Upper lobe of left lung (tissue), 6 donors: ENCODE measurements at regions not wholly inside any gene's neighbourhood (a gene's known extent, or its start where the extent isn't known, plus 50 kb on each side); places are given as distances from the start of the nearest gene placed in this dataset.

Experiments
- ATAC-seq, 2 donors: fragments of 200-7000 bp; cut with Tn5 transposase; one replicate each; pipeline ENCODE4 v1.9.1; 2022; ENCODE audit warnings: mild to moderate bottlenecking in 2 of 2, moderate library complexity in 2 of 2; ENCODE audit not compliant: low FRiP score in 2 of 2
- DNase-seq, 2 donors: peaks; one replicate each; pipeline ENCODE4 v3.0.0-alpha.2; 2019 to 2020
- H3K27ac ChIP-seq, 4 donors: fragments of 200-600 bp; sonication (generic); one replicate each; pipeline ENCODE4 v1.5.1; 2016 to 2019
- H3K27me3 ChIP-seq, 4 donors: fragments of 200-600 bp; sonication (generic); one replicate each; pipeline ENCODE4 v1.5.1; 2017 to 2019
- H3K36me3 ChIP-seq, 4 donors: fragments of 200-600 bp; sonication (generic); one replicate each; pipeline ENCODE4 v1.5.1; 2016 to 2019
- H3K4me1 ChIP-seq, 4 donors: fragments of 200-600 bp; sonication (generic); one replicate each; pipeline ENCODE4 v1.5.1; 2018 to 2019
- H3K4me3 ChIP-seq, 4 donors: fragments of 200-600 bp; sonication (generic); one replicate each; pipeline ENCODE4 v1.5.1; 2017 to 2019; ENCODE audit warnings: mild to moderate bottlenecking in 2 of 4, moderate library complexity in 1 of 4
- H3K9me3 ChIP-seq, 4 donors: fragments of 200-600 bp; sonication (generic); one replicate each; pipeline ENCODE4 v1.5.1; 2018 to 2019
- EP300 ChIP-seq, 4 donors: sonication (generic); formaldehyde crosslinking; IDR thresholded peaks; one replicate each; pipeline ENCODE4 v1.5.1; 2017; ENCODE audit warnings: antibody characterized with exemption in 4 of 4, control low read depth in 2 of 4
- POLR2A ChIP-seq, 4 donors: fragments of 450-650 bp; IDR thresholded peaks; one replicate each; pipeline ENCODE4 v1.5.1; 2016 to 2017; ENCODE audit warnings: antibody characterized with exemption in 4 of 4, mild to moderate bottlenecking in 2 of 4
- POLR2AphosphoS5 ChIP-seq, 2 donors: sonication (generic); formaldehyde crosslinking; IDR thresholded peaks; one replicate each; pipeline ENCODE4 v1.5.1; 2017; ENCODE audit warnings: antibody characterized with exemption in 2 of 2
- WGBS, 2 donors: methylation state at CpG; one replicate each; pipeline ENCODE4 v1.1.5; 2017 to 2018; 5-methylcytosine and 5-hydroxymethylcytosine counted together
- TF ChIP-seq, protein P1 (sequence below), 6 experiments: fragments of 450-650 bp in 4 of 6; fragments of 200-600 bp in 2 of 6; sonication (generic) in 2 of 6; IDR thresholded peaks; one replicate each; pipeline ENCODE4 v1.5.1; 2016 to 2019; ENCODE audit warnings: antibody characterized with exemption in 6 of 6
- donor health status: DM: no; HTN: no; CAD: no; lungs with moderate emphysema.
- donor health status: DM: no; HTN: yes; CAD: no; lungs with severe emphysema.

DNA sequence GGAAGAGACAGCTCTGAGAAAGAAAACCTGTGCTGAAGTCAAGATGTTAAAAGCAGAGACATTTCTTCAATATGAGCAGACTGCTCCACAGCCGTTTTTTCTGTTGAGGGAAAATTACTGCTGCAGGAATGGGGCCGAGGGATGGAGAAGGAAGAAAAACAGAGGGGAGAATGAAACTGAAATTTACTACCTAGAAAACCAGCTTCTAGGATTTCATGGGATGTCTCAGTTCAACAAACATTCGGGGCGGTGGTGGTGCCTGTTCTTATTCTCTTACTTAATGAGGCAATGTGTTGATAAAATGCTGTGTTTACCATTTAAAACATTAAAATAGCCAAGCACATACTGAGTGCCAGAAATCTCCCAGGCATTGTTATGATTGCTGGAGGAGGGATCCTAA is 557.1 kb upstream of the MEX3C start:
- H3K36me3 ChIP-seq = no peaks in the 10 kb centered on the region
- no peaks in the 10 kb centered on the region for H3K9me3 ChIP-seq
- TF ChIP-seq, protein P1, sequence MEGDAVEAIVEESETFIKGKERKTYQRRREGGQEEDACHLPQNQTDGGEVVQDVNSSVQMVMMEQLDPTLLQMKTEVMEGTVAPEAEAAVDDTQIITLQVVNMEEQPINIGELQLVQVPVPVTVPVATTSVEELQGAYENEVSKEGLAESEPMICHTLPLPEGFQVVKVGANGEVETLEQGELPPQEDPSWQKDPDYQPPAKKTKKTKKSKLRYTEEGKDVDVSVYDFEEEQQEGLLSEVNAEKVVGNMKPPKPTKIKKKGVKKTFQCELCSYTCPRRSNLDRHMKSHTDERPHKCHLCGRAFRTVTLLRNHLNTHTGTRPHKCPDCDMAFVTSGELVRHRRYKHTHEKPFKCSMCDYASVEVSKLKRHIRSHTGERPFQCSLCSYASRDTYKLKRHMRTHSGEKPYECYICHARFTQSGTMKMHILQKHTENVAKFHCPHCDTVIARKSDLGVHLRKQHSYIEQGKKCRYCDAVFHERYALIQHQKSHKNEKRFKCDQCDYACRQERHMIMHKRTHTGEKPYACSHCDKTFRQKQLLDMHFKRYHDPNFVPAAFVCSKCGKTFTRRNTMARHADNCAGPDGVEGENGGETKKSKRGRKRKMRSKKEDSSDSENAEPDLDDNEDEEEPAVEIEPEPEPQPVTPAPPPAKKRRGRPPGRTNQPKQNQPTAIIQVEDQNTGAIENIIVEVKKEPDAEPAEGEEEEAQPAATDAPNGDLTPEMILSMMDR (IDR thresholded peaks at IDR 0.05) = no peak
- TF ChIP-seq EP300 (IDR thresholded peaks at IDR 0.05) (no peak), POLR2AphosphoS5 (IDR thresholded peaks at IDR 0.05) (no peak), POLR2A (IDR thresholded peaks at IDR 0.05) (no peak)
- no peaks in the 10 kb centered on the region for H3K27me3 ChIP-seq
- no peaks in the 10 kb centered on the region for H3K4me1 ChIP-seq
- H3K4me3 ChIP-seq = no peak overlapping the region
- H3K27ac ChIP-seq = no peak overlapping the region
- WGBS, 2 donors = 75 to 79% methylated on average over 4 of the region's 4 CpGs
- no peak for ATAC-seq
- DNase-seq = no peak

DNA sequence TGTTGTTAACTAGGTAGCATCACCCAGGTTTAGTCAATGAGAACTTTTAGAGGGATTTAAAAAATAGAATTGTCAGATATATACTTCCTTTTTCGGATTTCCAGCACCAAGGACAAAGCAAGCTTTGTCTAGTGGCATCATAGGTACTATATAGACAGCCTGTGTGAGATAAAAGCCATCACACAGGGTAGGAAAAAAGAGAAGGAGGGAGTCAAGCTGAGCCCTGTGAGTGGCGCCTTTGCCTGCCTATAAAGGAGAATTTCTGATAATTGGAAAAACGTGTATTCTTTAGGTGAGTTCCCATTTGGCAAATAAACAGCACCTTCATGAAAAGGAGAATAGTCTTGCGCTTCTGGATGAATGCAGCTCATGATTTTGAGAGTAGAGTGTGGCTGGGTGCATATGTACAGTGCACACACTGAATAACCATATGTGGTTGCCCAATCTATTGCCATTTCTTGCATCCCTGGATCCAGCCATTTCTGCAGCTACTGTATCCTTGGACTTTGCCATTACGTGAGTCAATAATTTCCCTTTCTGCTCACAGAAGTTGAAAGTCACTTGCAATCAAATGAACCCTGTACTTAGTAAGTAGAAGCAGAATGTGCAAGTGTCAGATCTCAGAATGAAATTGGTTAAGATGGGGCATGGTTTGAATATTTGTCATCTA is 559.9 kb upstream of the MEX3C start:
- TF ChIP-seq POLR2AphosphoS5 (IDR thresholded peaks at IDR 0.05) (no peak), EP300 (IDR thresholded peaks at IDR 0.05) (no peak)
- Histone ChIP-seq H3K4me1 (no peaks in the 10 kb centered on the region), H3K4me3 (no peak overlapping the region), H3K27ac (no peak overlapping the region), H3K9me3 (no peaks in the 10 kb centered on the region), H3K27me3 (no peaks in the 10 kb centered on the region), H3K36me3 (no peaks in the 10 kb centered on the region)
- no peak for DNase-seq
- WGBS, 2 donors = 75 to 77% methylated on average over 5 of the region's 5 CpGs
- no peak for ATAC-seq

DNA sequence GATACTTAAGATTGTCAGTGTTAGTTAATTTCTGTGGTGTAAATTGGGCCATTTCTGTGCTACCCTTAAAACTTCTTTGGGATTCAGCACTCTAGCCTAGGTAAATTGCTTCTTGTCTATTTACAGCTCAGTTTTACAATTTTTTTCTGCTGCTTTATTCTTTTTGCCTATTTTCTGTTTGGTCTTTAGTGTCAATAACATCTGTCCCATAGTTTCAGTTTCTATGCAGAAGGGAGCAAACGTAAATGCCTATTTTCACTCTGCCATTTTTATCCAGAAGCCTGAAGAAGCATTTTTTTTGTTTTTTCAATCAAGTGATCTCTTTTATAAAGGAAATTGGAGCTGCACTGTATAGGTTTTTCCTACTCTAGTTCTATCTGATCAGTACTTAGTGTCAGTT is 564.9 kb upstream of the MEX3C start:
- no peaks in the 10 kb centered on the region for H3K9me3 ChIP-seq
- no peak overlapping the region for H3K27ac ChIP-seq

DNA sequence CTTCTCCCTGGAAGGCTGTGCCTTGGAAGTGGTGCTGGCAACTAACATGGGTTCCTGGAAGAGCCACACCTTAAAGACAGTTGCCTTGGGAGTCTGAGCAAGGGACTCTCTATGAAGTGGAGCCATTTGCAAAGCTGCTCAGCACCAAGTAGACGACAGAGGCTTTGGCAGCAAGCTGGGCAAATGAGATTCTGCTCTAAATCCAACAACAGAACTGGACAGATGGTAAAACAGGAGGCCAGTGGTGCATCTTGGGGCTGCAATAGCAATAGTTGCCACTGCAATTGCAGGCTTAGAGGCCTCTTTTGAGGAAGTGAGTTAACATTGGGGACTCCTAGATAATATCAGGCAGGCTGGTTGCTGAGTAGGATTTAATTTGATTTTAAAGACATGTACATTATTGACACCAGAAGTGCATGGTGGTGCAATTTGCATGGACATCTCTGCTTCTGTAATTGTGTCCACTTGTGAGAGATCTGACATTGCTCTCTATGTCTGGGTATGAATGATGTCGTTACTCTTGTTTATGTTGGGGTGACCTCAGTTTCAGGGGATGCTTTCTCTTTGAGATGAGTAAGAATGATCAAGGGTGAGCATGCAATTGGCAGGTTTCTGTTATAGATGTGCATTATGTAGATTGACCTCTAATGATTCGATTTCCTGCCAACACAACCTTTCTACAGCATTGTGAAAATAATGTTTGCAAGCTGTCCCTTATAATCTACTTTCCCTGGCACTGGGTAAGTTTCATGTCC is 568.3 kb upstream of the MEX3C start:
- Histone ChIP-seq H3K4me3 (no peak overlapping the region), H3K27ac (no peak overlapping the region), H3K9me3 (no peaks in the 10 kb centered on the region), H3K36me3 (no peaks in the 10 kb centered on the region), H3K4me1 (no peaks in the 10 kb centered on the region), H3K27me3 (no peaks in the 10 kb centered on the region)
- 32 to 73% methylated on average over 2 to 3 of the region's 3 CpGs for WGBS, 2 donors
- no peak for ATAC-seq
- TF ChIP-seq, protein P1 (IDR thresholded peaks at IDR 0.05) = no peak
- TF ChIP-seq EP300 (IDR thresholded peaks at IDR 0.05) = no peak
- TF ChIP-seq POLR2A (IDR thresholded peaks at IDR 0.05) = no peak
- no peak for TF ChIP-seq POLR2AphosphoS5 (IDR thresholded peaks at IDR 0.05)
- DNase-seq = no peak

More for the DNA sequence above, 564.9 kb upstream of the MEX3C start:
- Histone ChIP-seq H3K36me3 (no peaks in the 10 kb centered on the region), H3K27me3 (no peaks in the 10 kb centered on the region), H3K4me1 (no peaks in the 10 kb centered on the region), H3K4me3 (no peak overlapping the region)
- no peak for DNase-seq
- TF ChIP-seq POLR2AphosphoS5 (IDR thresholded peaks at IDR 0.05) = no peak
- TF ChIP-seq EP300 (IDR thresholded peaks at IDR 0.05) = no peak
- TF ChIP-seq, protein P1 (IDR thresholded peaks at IDR 0.05) = no peak
- 50 to 60% methylated on average over 1 of the region's 1 CpG for WGBS, 2 donors
- no peak for ATAC-seq

DNA sequence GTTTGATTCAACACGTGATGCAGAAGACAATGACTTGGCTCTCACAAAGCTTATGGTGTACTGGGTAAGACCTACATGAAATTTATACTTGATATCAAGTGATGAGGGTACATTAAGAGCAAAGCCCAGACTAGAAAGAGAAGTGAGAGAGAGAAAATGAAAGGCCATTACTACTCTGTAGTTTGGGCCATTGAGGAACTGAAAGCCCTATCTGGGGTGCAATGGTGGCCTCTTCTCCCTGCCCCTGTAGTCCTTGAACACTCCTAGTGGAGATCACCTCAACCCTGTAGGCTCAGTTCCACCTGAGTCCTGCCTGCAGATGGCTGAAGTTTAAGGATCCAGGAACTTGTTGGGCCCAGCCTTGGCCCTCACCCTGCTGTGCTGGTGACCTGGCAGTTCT is 569.8 kb upstream of the MEX3C start:
- Histone ChIP-seq H3K27me3 (no peaks in the 10 kb centered on the region), H3K27ac (no peak overlapping the region), H3K36me3 (no peaks in the 10 kb centered on the region), H3K4me1 (no peaks in the 10 kb centered on the region), H3K4me3 (no peak overlapping the region), H3K9me3 (no peaks in the 10 kb centered on the region)
- no peak for DNase-seq
- ATAC-seq = no peak
- TF ChIP-seq POLR2A (IDR thresholded peaks at IDR 0.05) (no peak), EP300 (IDR thresholded peaks at IDR 0.05) (no peak), POLR2AphosphoS5 (IDR thresholded peaks at IDR 0.05) (no peak)
- TF ChIP-seq, protein P1 (IDR thresholded peaks at IDR 0.05) = no peak
- 50 to 82% methylated on average over 1 of the region's 1 CpG for WGBS, 2 donors
